ENCODE measurements at regions not wholly inside any gene's neighbourhood (a gene's known extent, or its start where the extent isn't known, plus 50 kb on each side); places are given as distances from the start of the nearest gene placed in this dataset.

DNA sequence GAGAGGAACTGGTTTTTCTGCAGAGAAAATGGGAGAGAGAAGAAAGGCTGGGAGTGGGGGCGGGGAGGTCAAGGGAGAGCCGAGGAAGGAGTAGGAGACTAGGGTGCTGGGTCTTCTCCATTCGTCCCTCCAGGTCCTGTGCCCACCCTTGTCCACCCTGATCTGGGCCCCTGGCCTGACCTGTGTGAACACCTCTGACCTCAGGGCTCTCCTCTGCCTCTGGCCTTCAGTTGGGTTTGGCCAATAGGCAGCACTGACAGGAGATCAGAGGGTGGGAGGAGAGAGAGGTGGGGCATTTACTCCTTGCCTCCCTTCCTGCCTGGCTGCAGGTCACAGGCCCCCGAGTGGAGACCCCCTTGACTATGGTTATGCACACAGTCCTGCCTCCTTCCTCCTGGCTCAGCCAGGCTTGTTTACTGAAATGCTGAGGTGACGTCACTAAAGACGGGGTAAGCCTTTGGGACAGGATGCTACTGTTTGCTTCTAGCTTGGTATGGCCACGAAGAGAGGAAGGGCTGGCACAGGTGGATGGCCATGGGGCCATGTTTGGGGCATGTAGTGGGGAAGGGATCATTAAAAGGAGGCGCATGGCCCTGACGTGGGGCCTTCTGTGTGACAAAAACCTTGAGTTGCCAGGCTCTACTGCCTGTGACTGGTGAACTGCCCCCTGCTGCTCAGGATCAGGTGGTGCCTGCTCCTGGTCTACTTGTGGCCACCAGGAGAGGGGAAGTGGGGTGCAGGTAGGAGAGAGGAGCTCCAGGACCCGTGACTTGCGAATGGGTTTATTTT is 248.7 kb upstream of the CSF3R start:
- Histone ChIP-seq H3K27me3 (ENCODE audit: low read depth, low read length) (no peaks in the 10 kb centered on the region), H3K36me3 (replicated peaks; ENCODE audit: low read depth, low read length) (no peaks in the 10 kb centered on the region), H3K9ac (ENCODE audit: low read length) (no peak overlapping the region), H3K4me1 (ENCODE audit: low read length) (no peaks in the 10 kb centered on the region), H3K4me2 (ENCODE audit: low read length) (no peak overlapping the region), H3K4me3 (ENCODE audit: low read length) (no peak overlapping the region), H3K27ac (ENCODE audit: low read length) (no peak overlapping the region), H3K79me2 (ENCODE audit: low read length) (no peaks in the 10 kb centered on the region), H4K20me1 (ENCODE audit: insufficient read depth, low read length) (no peaks in the 10 kb centered on the region), H2AFZ (ENCODE audit: low read depth, low read length) (no peak overlapping the region), H3K9me3 (ENCODE audit: insufficient read depth, low read length) (no peaks in the 10 kb centered on the region)
- no peak for TF ChIP-seq EZH2phosphoT487 (IDR thresholded peaks at IDR 0.05; ENCODE audit: low read depth)
- TF ChIP-seq, protein P1, sequence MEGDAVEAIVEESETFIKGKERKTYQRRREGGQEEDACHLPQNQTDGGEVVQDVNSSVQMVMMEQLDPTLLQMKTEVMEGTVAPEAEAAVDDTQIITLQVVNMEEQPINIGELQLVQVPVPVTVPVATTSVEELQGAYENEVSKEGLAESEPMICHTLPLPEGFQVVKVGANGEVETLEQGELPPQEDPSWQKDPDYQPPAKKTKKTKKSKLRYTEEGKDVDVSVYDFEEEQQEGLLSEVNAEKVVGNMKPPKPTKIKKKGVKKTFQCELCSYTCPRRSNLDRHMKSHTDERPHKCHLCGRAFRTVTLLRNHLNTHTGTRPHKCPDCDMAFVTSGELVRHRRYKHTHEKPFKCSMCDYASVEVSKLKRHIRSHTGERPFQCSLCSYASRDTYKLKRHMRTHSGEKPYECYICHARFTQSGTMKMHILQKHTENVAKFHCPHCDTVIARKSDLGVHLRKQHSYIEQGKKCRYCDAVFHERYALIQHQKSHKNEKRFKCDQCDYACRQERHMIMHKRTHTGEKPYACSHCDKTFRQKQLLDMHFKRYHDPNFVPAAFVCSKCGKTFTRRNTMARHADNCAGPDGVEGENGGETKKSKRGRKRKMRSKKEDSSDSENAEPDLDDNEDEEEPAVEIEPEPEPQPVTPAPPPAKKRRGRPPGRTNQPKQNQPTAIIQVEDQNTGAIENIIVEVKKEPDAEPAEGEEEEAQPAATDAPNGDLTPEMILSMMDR (IDR thresholded peaks at IDR 0.05; ENCODE audit: low read depth, low read length), result no peak

DNA sequence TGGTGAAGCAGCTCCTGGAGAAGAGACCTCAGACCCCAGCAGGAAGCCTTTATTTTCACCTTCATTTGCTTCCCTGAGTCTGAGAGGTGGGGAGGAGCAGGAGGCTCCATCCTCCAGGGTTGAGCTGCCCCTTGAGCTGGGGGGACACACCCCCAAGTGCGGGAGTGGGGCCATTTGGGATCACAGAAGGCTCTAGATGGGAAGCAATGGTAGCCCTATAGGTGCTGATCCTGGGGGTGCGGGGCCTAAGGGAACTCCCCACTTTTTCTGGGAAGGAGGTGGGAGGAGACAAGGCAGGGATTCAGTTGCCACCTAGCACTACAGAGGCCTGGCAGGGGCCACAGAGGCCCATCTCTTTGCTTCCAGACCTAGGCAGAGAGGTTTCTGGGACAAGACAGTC is 247.9 kb upstream of the CSF3R start:
- no peaks in the 10 kb centered on the region for H3K79me2 ChIP-seq (ENCODE audit: low read length)
- no peak overlapping the region for H3K27ac ChIP-seq (ENCODE audit: low read length)
- no peaks in the 10 kb centered on the region for H3K9me3 ChIP-seq (ENCODE audit: insufficient read depth, low read length)
- no peak overlapping the region for H3K4me3 ChIP-seq (ENCODE audit: low read length)
- H3K27me3 ChIP-seq (ENCODE audit: low read depth, low read length), result no peaks in the 10 kb centered on the region
- TF ChIP-seq, protein P1 (IDR thresholded peaks at IDR 0.05; ENCODE audit: low read depth, low read length), result no peak
- no peak for TF ChIP-seq EZH2phosphoT487 (IDR thresholded peaks at IDR 0.05; ENCODE audit: low read depth)
- H4K20me1 ChIP-seq (ENCODE audit: insufficient read depth, low read length), result no peaks in the 10 kb centered on the region
- no peaks in the 10 kb centered on the region for H3K4me1 ChIP-seq (ENCODE audit: low read length)
- H3K4me2 ChIP-seq (ENCODE audit: low read length), result no peak overlapping the region
- no peak overlapping the region for H3K9ac ChIP-seq (ENCODE audit: low read length)
- H3K36me3 ChIP-seq (replicated peaks; ENCODE audit: low read depth, low read length), result no peaks in the 10 kb centered on the region
- H2AFZ ChIP-seq (ENCODE audit: low read depth, low read length), result no peak overlapping the region

GRCh38 chr1:36729716-36730510 is 247.2 kb upstream of the CSF3R start:
- no peak overlapping the region for H3K4me3 ChIP-seq (ENCODE audit: low read length)
- H3K9ac ChIP-seq (ENCODE audit: low read length), result no peak overlapping the region
- H4K20me1 ChIP-seq (ENCODE audit: insufficient read depth, low read length), result no peaks in the 10 kb centered on the region
- TF ChIP-seq, protein P1 (IDR thresholded peaks at IDR 0.05; ENCODE audit: low read depth, low read length), result no peak
- TF ChIP-seq EZH2phosphoT487 (IDR thresholded peaks at IDR 0.05; ENCODE audit: low read depth), result no peak
- H3K27ac ChIP-seq (ENCODE audit: low read length), result no peak overlapping the region
- no peaks in the 10 kb centered on the region for H3K4me1 ChIP-seq (ENCODE audit: low read length)
- H2AFZ ChIP-seq (ENCODE audit: low read depth, low read length), result no peak overlapping the region
- no peak overlapping the region for H3K4me2 ChIP-seq (ENCODE audit: low read length)
- H3K9me3 ChIP-seq (ENCODE audit: insufficient read depth, low read length), result no peaks in the 10 kb centered on the region
- no peaks in the 10 kb centered on the region for H3K79me2 ChIP-seq (ENCODE audit: low read length)
- no peaks in the 10 kb centered on the region for H3K36me3 ChIP-seq (replicated peaks; ENCODE audit: low read depth, low read length)
- H3K27me3 ChIP-seq (ENCODE audit: low read depth, low read length), result no peaks in the 10 kb centered on the region

- no peaks in the 10 kb centered on the region for H3K4me1 ChIP-seq (ENCODE audit: low read length)
- no peaks in the 10 kb centered on the region for H4K20me1 ChIP-seq (ENCODE audit: insufficient read depth, low read length)
- no peaks in the 10 kb centered on the region for H3K9me3 ChIP-seq (ENCODE audit: insufficient read depth, low read length)
- no peaks in the 10 kb centered on the region; the same call in 1 of the 2 replicates for H3K27me3 ChIP-seq (ENCODE audit: low read depth, low read length)
- no peak overlapping the region for H3K4me2 ChIP-seq (ENCODE audit: low read length)
- H2AFZ ChIP-seq (ENCODE audit: low read depth, low read length), result no peak overlapping the region
- no peaks in the 10 kb centered on the region for H3K79me2 ChIP-seq (ENCODE audit: low read length)
- H3K36me3 ChIP-seq (replicated peaks; ENCODE audit: low read depth, low read length), result no peaks in the 10 kb centered on the region
- H3K27ac ChIP-seq (ENCODE audit: low read length), result no peak overlapping the region
- no peak overlapping the region for H3K9ac ChIP-seq (ENCODE audit: low read length)
- H3K4me3 ChIP-seq (ENCODE audit: low read length), result no peak overlapping the region
- TF ChIP-seq, protein P1 (IDR thresholded peaks at IDR 0.05; ENCODE audit: low read depth, low read length), result no peak
- no peak for TF ChIP-seq EZH2phosphoT487 (IDR thresholded peaks at IDR 0.05; ENCODE audit: low read depth)
Observed at GRCh38 chr1:36729289-36729688, 246.6 kb upstream of the CSF3R start.
